ENCODE measurements at regions not wholly inside any gene's neighbourhood (a gene's known extent, or its start where the extent isn't known, plus 50 kb on each side); places are given as distances from the start of the nearest gene placed in this dataset.

DNA sequence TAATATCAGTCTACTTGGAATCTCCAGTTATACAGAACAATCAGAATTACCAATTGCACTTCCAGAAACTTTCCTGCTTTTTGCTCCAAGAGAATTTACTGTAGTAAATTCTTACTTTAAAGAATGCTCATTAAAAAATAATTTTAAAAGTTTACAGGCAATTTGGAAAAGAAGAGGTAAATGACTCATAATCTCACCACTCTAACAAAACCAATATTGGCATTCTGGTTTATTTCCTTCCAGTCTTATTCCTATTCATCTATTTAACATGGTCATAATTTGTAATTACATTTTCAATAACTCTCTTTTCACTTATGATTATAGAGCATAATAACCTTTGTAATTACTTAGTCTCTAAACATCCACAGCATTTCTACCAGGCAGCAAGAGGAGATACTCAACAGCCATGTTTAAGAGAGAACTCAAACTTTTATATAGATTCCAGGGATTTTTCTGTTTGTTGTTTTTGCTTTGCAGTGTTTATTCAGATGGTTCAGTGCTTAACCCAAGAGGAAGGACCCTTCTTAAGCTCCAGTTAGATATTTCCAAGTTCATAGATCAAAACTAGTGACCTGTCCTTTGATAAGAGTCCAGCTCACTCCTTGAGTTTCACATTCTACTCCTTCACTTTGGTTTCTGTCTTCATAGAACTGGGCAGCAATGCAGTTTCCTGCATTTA, 464.7 kb downstream of the TXNL1 start:
- TF ChIP-seq, protein P1, sequence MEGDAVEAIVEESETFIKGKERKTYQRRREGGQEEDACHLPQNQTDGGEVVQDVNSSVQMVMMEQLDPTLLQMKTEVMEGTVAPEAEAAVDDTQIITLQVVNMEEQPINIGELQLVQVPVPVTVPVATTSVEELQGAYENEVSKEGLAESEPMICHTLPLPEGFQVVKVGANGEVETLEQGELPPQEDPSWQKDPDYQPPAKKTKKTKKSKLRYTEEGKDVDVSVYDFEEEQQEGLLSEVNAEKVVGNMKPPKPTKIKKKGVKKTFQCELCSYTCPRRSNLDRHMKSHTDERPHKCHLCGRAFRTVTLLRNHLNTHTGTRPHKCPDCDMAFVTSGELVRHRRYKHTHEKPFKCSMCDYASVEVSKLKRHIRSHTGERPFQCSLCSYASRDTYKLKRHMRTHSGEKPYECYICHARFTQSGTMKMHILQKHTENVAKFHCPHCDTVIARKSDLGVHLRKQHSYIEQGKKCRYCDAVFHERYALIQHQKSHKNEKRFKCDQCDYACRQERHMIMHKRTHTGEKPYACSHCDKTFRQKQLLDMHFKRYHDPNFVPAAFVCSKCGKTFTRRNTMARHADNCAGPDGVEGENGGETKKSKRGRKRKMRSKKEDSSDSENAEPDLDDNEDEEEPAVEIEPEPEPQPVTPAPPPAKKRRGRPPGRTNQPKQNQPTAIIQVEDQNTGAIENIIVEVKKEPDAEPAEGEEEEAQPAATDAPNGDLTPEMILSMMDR (IDR thresholded peaks at IDR 0.05; ENCODE audit: insufficient read depth, low read length, poor library complexity, severe bottlenecking): no peak
- no peak for TF ChIP-seq EZH2phosphoT487 (conservative IDR thresholded peaks at IDR 0.05; ENCODE audit: low read length)

All from SU-DHL-6 (cell line).